ENCODE measurements at regions not wholly inside any gene's neighbourhood (a gene's known extent, or its start where the extent isn't known, plus 50 kb on each side); places are given as distances from the start of the nearest gene placed in this dataset.

DNA sequence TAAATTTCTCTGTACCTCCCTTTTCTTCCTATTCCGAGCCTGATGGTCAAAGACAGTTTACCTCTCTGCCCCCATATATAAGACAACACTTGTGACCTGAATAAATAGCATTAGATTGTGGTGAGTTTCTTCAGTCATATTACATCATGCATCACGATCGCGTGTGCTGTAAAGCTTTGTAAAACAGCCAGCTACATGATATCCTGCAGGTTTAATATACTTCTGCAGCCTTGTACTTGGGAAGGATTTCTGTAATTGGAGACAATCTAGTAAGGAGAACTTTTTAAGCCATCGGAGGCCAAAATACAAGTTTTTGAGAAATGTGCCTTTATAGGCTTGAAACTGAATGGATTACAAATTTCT, 711.8 kb upstream of the WWC1 start:
- DNase-seq (ENCODE audit: low spot score), result no peak
- no peak for FAIRE-seq

DNA sequence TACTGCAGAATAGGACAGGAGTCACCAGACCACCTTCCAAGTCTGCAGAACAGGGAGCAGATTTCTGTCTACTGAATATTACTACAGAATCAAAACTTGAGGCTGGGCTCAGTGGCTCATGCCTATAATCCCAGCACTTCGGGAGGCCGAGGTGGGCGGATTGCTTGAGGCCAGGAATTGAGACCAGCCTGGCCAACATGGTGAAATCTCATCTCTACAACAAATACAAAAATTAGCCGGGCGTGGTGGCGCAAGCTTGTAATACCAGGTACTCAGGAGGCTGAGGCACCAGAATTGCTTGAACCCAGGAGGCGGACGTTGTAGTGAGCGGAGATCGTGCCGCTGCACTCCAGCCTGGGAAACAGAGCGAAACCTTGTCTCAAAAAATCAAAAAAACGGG, 710.8 kb upstream of the WWC1 start:
- DNase-seq (ENCODE audit: low spot score), result no peak
- no peak for FAIRE-seq

DNA sequence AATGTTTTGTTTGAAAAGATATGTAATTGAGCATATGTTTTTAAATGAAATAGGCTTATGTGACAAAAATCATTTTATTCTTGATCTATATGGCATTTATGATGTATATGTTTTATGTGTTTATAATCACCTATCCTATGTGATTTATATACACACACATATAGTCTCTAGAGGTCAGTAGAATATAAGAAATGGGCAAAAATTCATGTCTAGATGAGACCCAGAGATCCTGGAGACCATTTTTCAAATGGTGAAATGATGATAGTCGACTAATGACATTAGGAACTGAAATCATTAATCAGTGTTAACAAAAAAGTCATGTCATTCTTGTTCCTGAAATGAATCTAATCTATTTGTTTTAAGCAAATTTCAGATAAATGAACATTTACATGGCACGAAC, 709.2 kb upstream of the WWC1 start:
- peak; percentile 69 for FAIRE-seq

DNA sequence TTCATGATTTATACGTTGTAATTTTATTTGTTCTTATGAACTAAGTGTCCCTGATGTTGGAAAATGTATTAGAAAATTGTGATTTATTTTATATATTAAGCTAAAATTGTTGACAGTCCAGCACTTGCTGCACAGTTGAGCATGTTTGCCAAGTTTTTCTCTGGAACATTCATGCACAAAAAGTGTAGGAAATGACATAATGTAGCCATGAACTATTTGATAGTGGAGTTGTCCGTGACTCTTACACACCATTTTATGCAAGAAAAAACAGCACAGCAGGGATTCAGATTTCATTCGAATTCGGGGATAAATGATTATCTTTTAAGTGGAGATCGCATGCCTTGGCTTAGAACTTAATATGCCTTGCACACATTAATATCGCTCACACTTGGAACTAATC, 708.6 kb upstream of the WWC1 start:
- no peak for DNase-seq (ENCODE audit: low spot score)
- FAIRE-seq, result no peak

More for the DNA sequence above, 709.2 kb upstream of the WWC1 start:
- peak; percentile 48 for DNase-seq (ENCODE audit: low spot score)

DNA sequence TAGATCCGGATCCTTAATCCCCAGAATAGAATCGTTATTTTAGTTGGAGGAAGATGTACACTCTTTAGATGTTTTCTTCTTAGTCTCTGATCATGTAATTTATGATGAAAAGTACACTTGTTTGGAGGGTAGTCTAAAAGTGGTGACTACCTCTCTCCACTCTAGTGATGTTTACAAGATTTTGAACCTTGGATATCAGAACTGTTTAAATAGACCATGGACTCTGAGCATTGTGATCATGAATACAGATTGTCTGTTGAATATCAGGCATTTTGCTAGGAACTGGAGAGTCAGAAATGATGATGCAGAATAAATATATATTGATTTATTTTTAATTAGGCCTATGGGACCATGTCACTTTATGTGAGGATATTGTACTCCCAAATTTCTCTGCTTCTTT, 706.3 kb upstream of the WWC1 start:
- FAIRE-seq, result no peak
- no peak for DNase-seq (ENCODE audit: low spot score)

DNA sequence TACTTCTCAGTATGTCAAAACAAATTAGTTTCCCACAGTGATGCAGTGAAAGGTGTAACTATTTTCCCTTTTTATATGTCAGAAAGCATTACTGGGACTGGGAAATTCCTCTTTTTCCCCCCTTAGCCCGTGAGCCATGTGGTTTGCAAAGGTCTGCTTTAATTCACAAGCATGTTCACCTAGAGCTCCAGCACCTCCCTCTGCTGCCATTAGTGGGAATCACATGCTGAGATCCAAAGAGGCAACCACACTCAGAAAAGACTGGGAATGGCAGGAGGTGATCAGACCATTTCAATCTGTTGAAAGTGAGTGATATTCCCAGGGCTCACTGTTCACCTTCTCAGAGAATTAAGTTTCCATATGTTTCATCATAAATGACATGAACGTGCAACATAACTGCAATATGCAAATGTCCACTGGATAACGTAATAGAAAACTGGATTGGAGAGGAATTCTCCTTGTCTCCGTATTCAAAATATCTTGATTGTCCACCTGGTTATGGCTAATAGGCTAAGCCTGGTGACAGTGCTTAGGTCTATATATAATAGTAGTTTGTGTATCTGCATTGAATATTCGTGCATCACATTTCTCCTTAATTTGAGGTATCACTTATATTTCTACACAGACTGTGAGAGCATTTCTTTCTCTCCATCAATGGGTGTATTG, 703.5 kb upstream of the WWC1 start:
- FAIRE-seq (no peak), DNase-seq (ENCODE audit: low spot score) (peak; percentile 34)

DNA sequence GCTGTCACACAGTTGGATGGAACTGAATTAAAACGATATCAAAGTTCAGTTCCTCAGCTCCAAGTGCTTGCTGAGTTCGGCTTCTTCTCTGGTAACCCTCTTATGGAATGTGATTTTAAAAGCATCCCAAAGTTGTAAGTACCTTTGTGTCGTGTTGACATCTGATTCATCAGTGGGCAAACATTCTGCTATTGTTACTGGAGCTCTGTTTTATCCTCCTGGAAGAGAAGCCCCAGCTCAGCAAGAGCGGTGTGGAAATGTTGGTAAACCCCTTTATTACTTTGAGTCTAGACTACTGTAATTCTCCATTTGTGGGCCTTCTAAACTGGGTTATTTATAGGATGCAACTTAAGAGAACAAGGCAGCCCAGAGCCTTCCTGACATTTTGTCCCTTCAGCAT, 699.3 kb upstream of the WWC1 start:
- FAIRE-seq, result no peak
- no peak for DNase-seq (ENCODE audit: low spot score)

DNA sequence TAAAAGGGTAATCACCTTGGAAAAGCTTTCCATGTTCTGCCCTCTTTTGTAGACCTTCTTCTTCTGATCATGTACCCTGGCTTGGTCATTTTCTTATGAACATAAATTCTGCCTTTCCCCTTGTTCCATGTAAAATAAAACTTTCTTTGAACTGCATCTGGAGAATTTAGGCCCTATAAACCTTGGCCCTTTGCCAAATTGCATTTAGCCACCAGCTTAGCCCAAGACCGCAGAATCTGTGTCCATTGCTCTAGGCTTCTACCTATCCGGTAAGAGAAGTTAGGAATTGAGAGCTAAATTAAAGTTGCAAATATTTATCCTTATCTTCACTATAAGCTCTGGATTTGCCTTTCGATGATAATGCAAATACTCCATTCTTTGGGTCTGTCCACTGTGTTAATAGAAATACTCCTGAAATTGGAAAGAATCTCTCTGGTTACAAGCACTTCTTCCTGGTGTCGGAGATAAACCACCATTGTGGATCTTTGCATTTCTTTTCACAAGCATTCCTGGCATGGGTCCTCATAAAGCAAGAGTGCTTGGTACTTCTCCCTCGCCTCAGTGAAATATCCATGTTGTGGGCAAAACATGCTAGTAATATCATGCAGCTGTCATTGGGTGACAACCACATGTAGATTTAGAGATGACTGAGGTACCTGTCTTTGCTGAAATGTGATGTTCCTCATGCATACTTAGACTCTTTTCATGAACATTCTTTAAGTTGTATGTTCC, 698.0 kb upstream of the WWC1 start:
- DNase-seq (ENCODE audit: low spot score) (no peak), FAIRE-seq (no peak)

DNA sequence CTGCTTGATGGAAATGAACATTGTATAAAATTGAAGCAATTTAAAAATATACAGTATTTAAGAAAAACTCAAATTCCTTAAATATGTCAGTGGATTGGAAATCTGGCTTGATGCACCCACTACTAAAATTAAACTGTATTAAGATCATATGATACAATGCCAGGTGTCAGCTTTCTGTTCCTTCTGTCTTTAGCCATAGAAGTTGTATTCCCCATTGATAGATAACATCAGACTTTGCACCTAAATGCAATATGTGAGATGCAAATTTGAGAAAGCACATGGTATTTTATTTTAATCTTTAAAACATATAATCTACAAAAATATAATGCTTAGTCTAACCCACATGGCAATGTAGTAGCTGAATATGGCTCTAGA, 697.4 kb upstream of the WWC1 start:
- FAIRE-seq (no peak), DNase-seq (ENCODE audit: low spot score) (no peak)

DNA sequence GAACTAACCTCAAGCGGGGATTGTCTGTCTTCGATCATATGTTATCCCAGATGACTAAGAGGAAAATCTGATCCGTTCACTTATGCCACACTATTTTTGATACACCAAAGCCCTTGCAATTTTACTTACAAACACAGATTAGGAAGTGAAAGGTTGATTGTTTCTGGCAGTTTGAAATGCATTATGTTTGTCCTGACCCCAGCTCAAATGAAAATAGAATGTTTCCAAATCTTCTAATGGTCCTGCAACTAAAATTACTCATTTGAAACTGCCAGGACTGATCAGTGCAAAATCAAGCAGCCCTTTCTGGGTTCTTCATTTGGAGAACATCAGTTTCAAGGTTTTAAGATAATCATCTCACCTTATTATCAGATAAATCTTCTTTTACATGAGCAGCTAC, 696.7 kb upstream of the WWC1 start:
- FAIRE-seq (no peak), DNase-seq (ENCODE audit: low spot score) (no peak)

DNA sequence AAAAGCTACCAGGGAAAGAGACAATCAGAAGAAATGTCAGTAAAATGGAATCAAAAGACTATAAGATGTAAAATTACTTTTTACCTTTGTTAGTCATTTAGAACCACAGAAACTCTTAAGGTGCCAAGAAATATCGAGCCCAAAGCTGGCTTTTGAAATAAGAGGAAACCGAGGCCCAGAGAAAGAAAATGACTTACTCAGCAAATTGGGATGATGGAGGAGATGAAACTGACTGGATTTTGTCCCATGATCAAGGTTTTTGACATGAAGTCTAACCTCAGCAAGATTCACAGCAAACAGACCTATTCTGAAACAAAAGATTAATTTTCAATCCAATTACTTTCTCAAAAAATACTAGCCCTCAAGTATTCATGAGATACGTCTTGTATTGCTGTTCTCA, 696.2 kb upstream of the WWC1 start:
- FAIRE-seq, result no peak
- no peak for DNase-seq (ENCODE audit: low spot score)

DNA sequence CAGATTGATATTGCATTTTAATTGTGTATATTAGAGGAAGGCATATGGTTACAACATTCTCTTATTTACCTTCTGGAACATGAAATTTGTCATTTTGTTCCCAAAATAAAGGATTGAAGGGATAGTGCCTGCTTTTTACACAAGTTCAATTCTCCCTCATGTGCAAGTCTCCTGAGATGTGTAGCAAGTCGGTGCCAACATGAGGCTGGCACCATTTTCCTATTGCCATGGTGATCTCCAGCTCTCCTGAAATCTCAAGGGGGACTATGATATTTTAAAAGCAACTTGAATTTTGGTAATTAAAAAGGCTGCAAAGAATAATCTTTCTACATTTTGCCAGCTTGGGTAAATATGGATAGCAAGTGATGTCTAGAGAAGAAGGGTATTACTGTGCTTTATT, 693.3 kb upstream of the WWC1 start:
- DNase-seq (ENCODE audit: low spot score) (no peak), FAIRE-seq (no peak)

DNA sequence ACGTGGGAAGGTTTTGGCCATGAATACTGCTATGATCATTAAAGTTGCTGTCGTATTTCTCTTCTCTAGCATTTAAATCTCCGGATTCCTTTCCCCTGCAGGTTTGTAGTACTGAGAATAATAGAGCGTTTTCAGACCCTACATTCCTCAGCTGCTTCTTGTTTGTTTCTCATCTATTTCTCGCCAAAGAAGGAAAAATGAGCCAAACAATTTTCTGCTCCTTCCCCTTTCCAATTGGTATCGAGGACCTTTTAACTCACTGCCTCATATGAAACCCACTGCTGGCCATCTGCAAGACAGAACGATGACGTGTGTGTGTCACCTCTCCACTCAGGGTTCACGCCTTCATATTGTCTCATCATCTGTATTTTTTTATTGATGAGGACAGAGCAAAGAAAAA, 689.4 kb upstream of the WWC1 start:
- no peak for FAIRE-seq
- no peak for DNase-seq (ENCODE audit: low spot score)

DNA sequence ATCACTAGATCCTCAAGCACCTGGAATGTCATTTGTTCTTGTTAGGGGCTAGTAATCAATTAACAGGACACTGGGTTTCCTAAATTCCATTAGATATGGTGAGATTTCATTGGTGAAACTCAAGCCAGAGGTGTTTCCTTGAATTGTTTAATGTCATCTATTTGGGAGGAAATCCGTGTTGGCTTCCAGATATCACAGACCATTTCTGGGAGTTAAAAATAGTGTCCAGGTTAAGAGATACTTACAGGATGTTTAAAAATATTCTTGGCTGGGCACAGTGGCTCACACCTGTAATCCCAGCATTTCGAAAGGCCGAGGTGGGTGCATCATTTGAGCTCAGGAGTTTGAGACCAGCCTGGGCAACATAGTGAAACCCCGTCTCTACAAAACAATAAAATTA, 688.3 kb upstream of the WWC1 start:
- DNase-seq (ENCODE audit: low spot score) (no peak), FAIRE-seq (no peak)

DNA sequence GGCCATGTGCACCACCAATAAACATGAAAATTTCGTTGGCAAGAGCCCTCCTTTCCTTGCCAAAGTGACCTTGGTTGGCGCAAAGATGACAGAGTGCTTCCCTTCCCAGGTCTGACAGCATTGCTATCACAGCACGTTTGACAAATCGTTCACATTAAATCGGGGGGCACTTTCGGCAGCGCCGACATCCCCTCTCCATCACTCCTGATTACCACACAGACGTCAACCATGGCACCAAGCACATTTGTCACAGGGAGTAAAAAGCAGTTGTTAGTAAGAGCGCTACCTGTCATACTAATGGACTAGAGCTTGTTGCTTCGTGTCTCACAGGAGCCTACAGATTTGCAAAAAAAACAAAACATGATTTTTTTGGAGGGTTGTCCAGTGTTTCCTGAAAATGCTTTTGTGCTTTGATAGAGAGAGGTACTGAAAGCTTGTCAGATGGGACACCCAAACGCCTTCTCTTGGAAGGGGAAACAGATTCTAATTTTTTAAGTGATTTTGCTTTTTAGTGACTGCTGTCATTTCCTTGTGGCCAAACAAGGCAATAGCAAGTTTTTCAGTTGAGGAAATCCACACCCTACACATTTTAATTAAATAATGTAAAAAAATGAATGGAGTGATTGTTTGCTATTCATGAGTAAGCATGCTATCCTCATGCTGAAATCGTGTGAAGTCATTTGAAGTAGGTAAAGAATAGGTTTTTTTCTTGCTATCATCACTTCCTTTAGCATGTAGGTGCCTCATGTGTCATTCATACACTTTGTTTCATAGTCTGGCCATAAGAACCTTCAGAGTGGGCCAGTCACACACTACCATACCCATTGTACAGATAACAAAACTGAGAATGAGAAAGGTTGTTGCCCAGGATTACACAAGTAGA, 682.8 kb upstream of the WWC1 start:
- FAIRE-seq, result no peak
- no peak for DNase-seq (ENCODE audit: low spot score)

DNA sequence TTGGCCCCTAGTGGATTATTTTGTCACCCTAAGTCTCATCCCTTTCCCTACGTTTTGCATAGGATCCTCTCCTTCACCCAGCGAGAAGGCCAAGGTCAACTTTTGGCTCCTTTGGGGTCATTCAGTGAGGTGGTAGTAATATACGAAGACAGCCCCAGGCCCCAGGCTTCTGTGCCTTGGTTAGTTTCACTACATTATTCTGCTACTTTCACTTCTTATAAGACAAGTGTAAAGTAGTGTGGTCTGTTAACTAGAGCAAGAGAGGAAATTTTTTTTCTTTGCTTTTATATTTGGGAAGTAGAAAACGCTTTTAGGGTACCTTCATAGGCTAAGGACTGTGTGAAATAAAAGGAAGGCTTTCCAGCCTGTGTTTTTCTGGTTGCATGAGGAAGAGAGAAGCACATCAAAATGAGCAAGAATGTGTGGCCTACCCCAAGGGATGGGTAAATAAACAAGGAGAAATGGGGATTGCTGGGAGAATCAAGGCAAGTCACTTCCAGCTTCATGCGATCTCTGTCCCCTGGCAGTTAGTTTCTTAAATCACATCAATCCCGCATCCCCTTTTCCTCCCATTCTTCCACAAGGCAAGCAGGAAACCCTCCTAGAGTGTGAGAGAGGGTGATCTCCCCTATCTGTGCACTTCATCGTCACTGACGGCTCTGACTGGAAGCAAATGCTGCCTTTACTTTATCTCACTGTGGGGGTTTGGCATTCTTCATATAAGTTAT, 677.0 kb upstream of the WWC1 start:
- no peak for FAIRE-seq
- DNase-seq (ENCODE audit: low spot score), result no peak

DNA sequence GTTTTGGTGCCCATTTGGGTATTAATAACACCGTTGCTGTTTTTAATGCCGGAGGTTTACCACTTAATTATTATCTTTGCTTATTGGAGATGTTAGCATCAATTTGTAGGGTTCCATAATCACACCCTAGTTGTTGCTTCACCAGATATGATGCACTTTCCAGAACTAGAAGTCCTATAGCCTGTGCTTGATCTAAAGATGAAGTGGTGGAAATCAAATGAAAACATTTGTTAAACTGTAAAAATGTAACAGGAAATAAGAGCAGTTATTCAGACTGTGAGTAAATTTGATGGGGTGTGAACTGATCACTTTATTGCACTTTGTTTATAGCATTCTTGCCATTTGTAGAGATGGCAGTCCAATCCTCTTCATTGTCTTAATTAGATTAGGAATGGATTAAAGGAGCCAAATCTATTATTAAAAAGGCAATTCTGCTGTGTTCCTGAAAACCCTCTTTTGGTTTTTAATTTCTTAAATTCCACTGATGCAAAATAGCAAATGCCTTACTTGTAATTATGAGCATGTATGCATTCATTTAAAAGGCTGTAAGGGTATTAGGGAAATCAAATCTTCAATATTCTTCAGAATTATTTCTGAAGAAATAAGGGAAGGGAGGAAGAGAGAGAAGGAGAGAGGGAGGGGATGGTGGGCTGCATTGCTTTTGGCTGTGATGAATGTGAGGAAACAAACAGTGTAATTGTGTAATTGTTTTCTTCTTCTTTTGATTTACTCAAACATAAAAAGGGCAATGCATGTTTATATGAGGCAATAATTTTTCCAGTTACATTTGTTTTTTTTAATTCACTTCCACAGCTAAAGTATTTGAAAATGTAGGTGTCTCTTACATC, 675.2 kb upstream of the WWC1 start:
- DNase-seq (ENCODE audit: low spot score) (no peak), FAIRE-seq (no peak)

DNA sequence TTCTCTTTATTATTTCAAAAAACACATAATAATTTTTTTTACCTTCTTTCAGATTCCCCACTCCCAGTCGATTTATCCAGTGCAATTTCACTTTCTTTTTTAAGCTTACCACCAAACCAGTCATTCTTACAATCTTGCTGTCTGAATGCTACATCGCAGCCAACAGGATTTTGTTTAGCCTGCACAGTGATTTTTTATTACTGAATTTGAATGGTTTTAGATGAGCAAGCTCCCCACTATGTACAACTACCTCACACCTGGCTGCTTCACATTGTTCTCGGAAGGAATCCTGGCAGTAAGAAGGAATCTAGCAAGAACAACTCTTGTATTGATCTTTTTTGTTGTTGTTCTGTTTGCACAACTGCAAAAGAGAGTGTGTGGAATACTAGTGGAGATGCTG, 668.1 kb upstream of the WWC1 start:
- FAIRE-seq, result no peak
- DNase-seq (ENCODE audit: low spot score), result no peak

DNA sequence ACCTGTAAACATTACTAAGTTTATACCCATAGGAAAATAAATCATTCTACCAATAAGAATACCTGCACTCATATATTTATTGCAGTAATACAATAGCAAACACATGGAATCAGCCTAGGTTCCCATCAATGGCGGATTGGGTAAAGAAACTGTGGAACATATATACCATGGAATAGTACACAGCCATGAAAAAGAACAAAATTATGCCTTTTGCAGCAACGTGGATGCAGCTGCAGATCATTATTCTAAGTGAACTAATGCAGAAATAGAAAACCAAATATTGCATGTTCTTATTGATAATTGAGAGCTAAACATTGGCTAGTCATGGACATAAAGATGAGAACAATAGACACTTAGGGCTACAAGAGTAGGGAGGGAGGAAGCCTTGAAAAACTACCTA, 667.4 kb upstream of the WWC1 start:
- FAIRE-seq, result no peak

DNA sequence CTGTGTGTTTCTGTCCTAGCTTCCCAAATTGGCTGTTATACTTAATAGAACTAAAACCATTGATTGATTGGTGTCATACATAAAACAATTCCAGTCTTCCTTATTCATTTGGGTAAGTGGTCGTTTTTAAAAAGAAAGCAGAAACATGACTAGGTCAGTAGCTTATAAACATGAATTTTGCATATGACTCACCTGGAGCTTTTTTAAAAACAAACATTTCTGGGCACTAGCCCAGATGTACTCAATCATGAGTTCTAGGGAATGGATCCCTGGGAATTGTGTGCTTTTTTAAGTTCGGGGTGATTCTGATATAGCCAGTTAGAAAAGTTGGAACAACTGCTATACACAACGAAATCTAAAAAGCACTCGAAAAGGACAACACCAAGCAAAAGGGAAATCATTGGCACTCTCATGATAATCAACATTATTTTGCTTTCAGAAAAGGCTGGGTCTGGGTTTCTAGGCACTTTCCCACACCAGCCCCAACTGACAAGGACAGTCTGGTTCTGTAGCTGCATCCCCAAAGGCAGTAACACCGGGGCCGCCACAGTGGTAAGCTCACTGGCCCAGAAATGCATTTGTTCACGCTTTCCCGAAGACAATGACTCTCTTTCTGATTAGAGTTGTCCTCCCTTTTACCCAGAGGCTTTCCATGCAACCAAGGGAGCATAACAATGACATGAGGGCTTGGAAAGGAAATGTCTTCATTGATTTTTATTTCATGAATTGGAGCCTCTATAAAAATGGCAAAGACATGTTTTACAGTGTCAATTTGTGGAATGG, 664.9 kb upstream of the WWC1 start:
- FAIRE-seq (no peak), DNase-seq (ENCODE audit: low spot score) (no peak)

More for the DNA sequence above, 667.4 kb upstream of the WWC1 start:
- DNase-seq (ENCODE audit: low spot score), result no peak

All from RCC 7860 (cell line).